SK-N-SH (cell line): ENCODE measurements at regions not wholly inside any gene's neighbourhood (a gene's known extent, or its start where the extent isn't known, plus 50 kb on each side); places are given as distances from the start of the nearest gene placed in this dataset.

Experiments
- CTCF ChIA-PET: fragments of 300-600, 350-600 bp; formaldehyde crosslinking; extraction: SDS; loops from one replicate; lab custom pipeline; 2021; lab: Yijun Ruan, JAX
- POLR2A ChIA-PET: fragments of 350-600 bp; sonication (Branson Sonifier 250); formaldehyde crosslinking; extraction: SDS; loops from one replicate; lab custom pipeline; 2020; ENCODE audit warnings: antibody characterized with exemption, inconsistent platforms; lab: Yijun Ruan, JAX
- DNase-seq: peaks from one replicate; pipeline ENCODE4 v3.0.0; 2012
- H2AFZ ChIP-seq: fragments of 200-600 bp; sonication (generic); 2 replicates; pipeline ENCODE4 v1.8.1; 2016; ENCODE audit warnings: antibody characterized with exemption, mild to moderate bottlenecking, low read depth
- H3F3A ChIP-seq: fragments of 200-600 bp; sonication (generic); replicated peaks from 2 replicates; pipeline ENCODE3; 2016; ENCODE audit warnings: antibody characterized with exemption, mild to moderate bottlenecking; ENCODE audit not compliant: insufficient read depth
- H3K27ac ChIP-seq, 2 experiments: fragments of 200-500 bp in 1 of 2; fragments of 200-600 bp in 1 of 2; sonication (Bioruptor generic) in 1 of 2; sonication (generic), shearing (Covaris generic) in 1 of 2; 2 replicates each; pipeline versions ENCODE4 v1.5.1 to v1.6.1; 2014 to 2016; ENCODE audit warnings: low read depth in 2 of 2, inconsistent platforms in 1 of 2, low read length in 1 of 2, mild to moderate bottlenecking in 1 of 2, mixed read lengths in 1 of 2
- H3K27me3 ChIP-seq: fragments of 200-600 bp; sonication (generic), shearing (Covaris generic); 2 replicates; pipeline ENCODE4 v1.6.1; 2016; ENCODE audit warnings: mixed run types; ENCODE audit not compliant: insufficient read depth
- H3K36me3 ChIP-seq, 2 experiments: fragments of 200-500 bp in 1 of 2; fragments of 200-600 bp in 1 of 2; sonication (Bioruptor generic) in 1 of 2; sonication (generic) in 1 of 2; replicated peaks in 1 of 2; 2 replicates each; pipeline versions ENCODE3 to v1.5.1; 2014 to 2016; ENCODE audit warnings: low read length in 1 of 2, mild to moderate bottlenecking in 1 of 2; ENCODE audit not compliant: insufficient read depth in 2 of 2, control insufficient read depth in 1 of 2
- H3K4me1 ChIP-seq, 2 experiments: fragments of 200-500 bp in 1 of 2; fragments of 200-600 bp in 1 of 2; sonication (Bioruptor generic) in 1 of 2; sonication (generic), shearing (Covaris generic) in 1 of 2; 2 replicates each; pipeline versions ENCODE4 v1.5.1 to v1.6.1; 2014 to 2016; ENCODE audit warnings: low read depth in 1 of 2, low read length in 1 of 2, mixed run types in 1 of 2; ENCODE audit not compliant: insufficient read depth in 2 of 2, control insufficient read depth in 1 of 2
- H3K4me2 ChIP-seq: fragments of 200-600 bp; sonication (generic), shearing (Covaris generic); 2 replicates; pipeline ENCODE4 v1.6.1; 2017; ENCODE audit warnings: mixed run types
- H3K4me3 ChIP-seq, 2 experiments: fragments of 200-500 bp in 1 of 2; fragments of 200-600 bp in 1 of 2; sonication (Bioruptor generic) in 1 of 2; sonication (generic), shearing (Covaris generic) in 1 of 2; 2 replicates each; pipeline versions ENCODE4 v1.5.1 to v1.8.1; 2014 to 2016; ENCODE audit warnings: low read depth in 2 of 2, inconsistent platforms in 1 of 2, low read length in 1 of 2, mild to moderate bottlenecking in 1 of 2, mixed read lengths in 1 of 2, moderate library complexity in 1 of 2
- H3K79me2 ChIP-seq: fragments of 200-600 bp; sonication (generic); 2 replicates; pipeline ENCODE4 v1.8.1; 2017; ENCODE audit warnings: mild to moderate bottlenecking; ENCODE audit not compliant: insufficient read depth
- H3K9ac ChIP-seq: fragments of 200-600 bp; sonication (generic); 2 replicates; pipeline ENCODE4 v1.6.1; 2017; ENCODE audit warnings: mixed run types
- H3K9me2 ChIP-seq: fragments of 200-600 bp; sonication (generic); 2 replicates; pipeline ENCODE4 v1.6.1; 2017; ENCODE audit warnings: mixed run types
- H3K9me3 ChIP-seq: fragments of 200-600 bp; sonication (generic); 2 replicates; pipeline ENCODE4 v1.6.1; 2017; ENCODE audit warnings: mixed run types, mild to moderate bottlenecking, moderate library complexity
- H4K20me1 ChIP-seq: fragments of 200-600 bp; sonication (generic); 2 replicates; pipeline ENCODE4 v1.6.1; 2017; ENCODE audit warnings: mild to moderate bottlenecking, mixed run types; ENCODE audit not compliant: insufficient read depth
- CHD2 ChIP-seq: fragments of 150-350 bp; IDR thresholded peaks from 2 replicates; pipeline ENCODE4 v1.6.1; 2018; ENCODE audit warnings: low read length; ENCODE audit not compliant: partially characterized antibody
- ELF1 ChIP-seq: IDR thresholded peaks from 2 replicates; pipeline ENCODE4 v1.4.0; 2012
- EZH2phosphoT487 ChIP-seq: fragments of 200-600 bp; sonication (generic); IDR thresholded peaks from 2 replicates; pipeline ENCODE4 v1.6.1; 2017; ENCODE audit warnings: low read depth, mixed run types, mild to moderate bottlenecking, antibody characterized with exemption, moderate library complexity, borderline replicate concordance
- FOSL2 ChIP-seq: IDR thresholded peaks from 2 replicates; pipeline ENCODE4 v1.4.0; 2012; ENCODE audit warnings: low read depth, mild to moderate bottlenecking, moderate library complexity, borderline replicate concordance
- FOXM1 ChIP-seq: IDR thresholded peaks from 2 replicates; pipeline ENCODE4 v1.4.0; 2012; ENCODE audit warnings: low read depth, mild to moderate bottlenecking
- JUND ChIP-seq: IDR thresholded peaks from 2 replicates; pipeline ENCODE4 v1.4.0; 2012
- MEF2A ChIP-seq: IDR thresholded peaks from 2 replicates; pipeline ENCODE4 v1.4.0; 2012; ENCODE audit warnings: low read depth, borderline replicate concordance
- POLR2AphosphoS5 ChIP-seq: IDR thresholded peaks from 2 replicates; pipeline ENCODE4 v1.6.1; 2012; ENCODE audit warnings: low read depth, low read length
- RAD21 ChIP-seq: IDR thresholded peaks from 2 replicates; pipeline ENCODE4 v1.6.1; 2012; ENCODE audit warnings: mild to moderate bottlenecking, low read length
- SIN3A ChIP-seq: IDR thresholded peaks from 2 replicates; pipeline ENCODE4 v1.6.1; 2012; ENCODE audit warnings: low read depth, mild to moderate bottlenecking, low read length, moderate library complexity, borderline replicate concordance
- SMC3 ChIP-seq: IDR thresholded peaks from 2 replicates; pipeline ENCODE4 v1.6.1; 2012; ENCODE audit warnings: low read depth, low read length, improper control_type of control experiment
- TCF12 ChIP-seq: IDR thresholded peaks from 2 replicates; pipeline ENCODE4 v1.4.0; 2012
- TEAD4 ChIP-seq: IDR thresholded peaks from 2 replicates; pipeline ENCODE4 v1.4.0; 2012; ENCODE audit warnings: mild to moderate bottlenecking, borderline replicate concordance; ENCODE audit not compliant: insufficient read depth
- YY1 ChIP-seq: IDR thresholded peaks from 2 replicates; pipeline ENCODE4 v1.4.0; 2012; ENCODE audit warnings: low read depth, mild to moderate bottlenecking
- WGBS: methylation state at CpG from one replicate; pipeline ENCODE4 v1.1.6; 2017; ENCODE audit warnings: low lambda C conversion rate; 5-methylcytosine and 5-hydroxymethylcytosine counted together
- TF ChIP-seq, protein P1 (sequence below): IDR thresholded peaks from 2 replicates; pipeline ENCODE4 v1.6.1; 2012; ENCODE audit warnings: mild to moderate bottlenecking, low read depth, low read length, moderate library complexity
- TF ChIP-seq, protein P2 (sequence below): IDR thresholded peaks from 2 replicates; pipeline ENCODE4 v1.4.0; 2012; ENCODE audit warnings: low read depth
- TF ChIP-seq, protein P3 (sequence below): fragments of 200-600 bp; sonication (generic); IDR thresholded peaks from 2 replicates; pipeline ENCODE4 v1.6.1; 2017; ENCODE audit warnings: antibody characterized with exemption, mild to moderate bottlenecking, moderate library complexity
- TF ChIP-seq, protein P4 (sequence below): fragments of 150-350 bp; IDR thresholded peaks from 2 replicates; pipeline ENCODE4 v1.6.1; 2017; ENCODE audit warnings: antibody characterized with exemption, low read length, low read depth, borderline replicate concordance
- TF ChIP-seq, protein P5 (sequence below): IDR thresholded peaks from 2 replicates; pipeline ENCODE4 v1.4.0; 2012; ENCODE audit warnings: low read depth, borderline replicate concordance
- TF ChIP-seq, protein P6 (sequence below): fragments of 150-350 bp; IDR thresholded peaks from 2 replicates; pipeline ENCODE4 v1.6.1; 2016; ENCODE audit warnings: mild to moderate bottlenecking, low read depth, low read length

DNA sequence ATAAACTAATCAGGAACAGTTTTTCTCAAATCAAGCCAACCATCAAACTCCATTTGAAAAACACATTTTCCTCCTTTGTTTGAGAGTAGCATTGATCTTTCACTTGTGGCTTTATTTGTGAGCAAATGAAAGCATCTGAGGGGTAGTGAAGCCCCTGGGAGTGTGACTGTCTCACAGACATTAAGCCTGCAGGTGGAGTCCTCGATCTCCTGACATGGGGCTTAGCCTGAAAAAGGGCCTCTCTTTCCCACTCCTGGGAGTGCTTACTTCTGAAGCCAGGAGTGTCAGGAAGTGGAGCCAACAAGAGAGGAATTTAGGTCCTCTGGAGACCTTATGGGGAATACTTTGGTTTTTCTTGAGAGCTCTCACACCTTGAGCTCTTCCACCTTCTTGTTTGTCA, 158.2 kb upstream of the SFRP2 start (continued):
- TF ChIP-seq, protein P1, sequence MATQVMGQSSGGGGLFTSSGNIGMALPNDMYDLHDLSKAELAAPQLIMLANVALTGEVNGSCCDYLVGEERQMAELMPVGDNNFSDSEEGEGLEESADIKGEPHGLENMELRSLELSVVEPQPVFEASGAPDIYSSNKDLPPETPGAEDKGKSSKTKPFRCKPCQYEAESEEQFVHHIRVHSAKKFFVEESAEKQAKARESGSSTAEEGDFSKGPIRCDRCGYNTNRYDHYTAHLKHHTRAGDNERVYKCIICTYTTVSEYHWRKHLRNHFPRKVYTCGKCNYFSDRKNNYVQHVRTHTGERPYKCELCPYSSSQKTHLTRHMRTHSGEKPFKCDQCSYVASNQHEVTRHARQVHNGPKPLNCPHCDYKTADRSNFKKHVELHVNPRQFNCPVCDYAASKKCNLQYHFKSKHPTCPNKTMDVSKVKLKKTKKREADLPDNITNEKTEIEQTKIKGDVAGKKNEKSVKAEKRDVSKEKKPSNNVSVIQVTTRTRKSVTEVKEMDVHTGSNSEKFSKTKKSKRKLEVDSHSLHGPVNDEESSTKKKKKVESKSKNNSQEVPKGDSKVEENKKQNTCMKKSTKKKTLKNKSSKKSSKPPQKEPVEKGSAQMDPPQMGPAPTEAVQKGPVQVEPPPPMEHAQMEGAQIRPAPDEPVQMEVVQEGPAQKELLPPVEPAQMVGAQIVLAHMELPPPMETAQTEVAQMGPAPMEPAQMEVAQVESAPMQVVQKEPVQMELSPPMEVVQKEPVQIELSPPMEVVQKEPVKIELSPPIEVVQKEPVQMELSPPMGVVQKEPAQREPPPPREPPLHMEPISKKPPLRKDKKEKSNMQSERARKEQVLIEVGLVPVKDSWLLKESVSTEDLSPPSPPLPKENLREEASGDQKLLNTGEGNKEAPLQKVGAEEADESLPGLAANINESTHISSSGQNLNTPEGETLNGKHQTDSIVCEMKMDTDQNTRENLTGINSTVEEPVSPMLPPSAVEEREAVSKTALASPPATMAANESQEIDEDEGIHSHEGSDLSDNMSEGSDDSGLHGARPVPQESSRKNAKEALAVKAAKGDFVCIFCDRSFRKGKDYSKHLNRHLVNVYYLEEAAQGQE = no peak
- TF ChIP-seq, protein P2, sequence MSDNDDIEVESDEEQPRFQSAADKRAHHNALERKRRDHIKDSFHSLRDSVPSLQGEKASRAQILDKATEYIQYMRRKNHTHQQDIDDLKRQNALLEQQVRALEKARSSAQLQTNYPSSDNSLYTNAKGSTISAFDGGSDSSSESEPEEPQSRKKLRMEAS = no peak
- TF ChIP-seq TEAD4 = no peak
- TF ChIP-seq RAD21 = no peak

DNA sequence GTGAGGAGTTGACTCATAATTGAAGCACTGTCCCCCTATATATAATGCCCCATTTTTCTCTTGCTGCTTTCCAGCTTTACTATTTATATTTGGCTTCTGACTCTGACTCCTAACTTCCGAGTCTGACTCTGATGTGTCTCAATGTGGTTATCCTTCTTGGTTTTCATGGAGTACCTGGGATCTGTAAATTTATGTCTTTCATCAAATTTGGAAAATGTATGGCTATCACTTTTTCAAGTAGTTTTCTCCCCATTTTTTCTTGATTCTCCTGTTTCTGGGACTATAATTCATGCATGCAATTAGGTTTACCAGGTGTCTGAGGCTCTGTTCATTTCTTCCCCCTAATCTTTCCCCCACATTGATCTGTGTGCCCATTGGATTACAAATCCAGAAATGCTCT, 156.8 kb upstream of the SFRP2 start:
- H3K79me2 ChIP-seq = no peaks in the 10 kb centered on the region
- no peak overlapping the region for H3K27ac ChIP-seq
- no peak overlapping the region for H3K4me3 ChIP-seq
- no peak overlapping the region for H3K9ac ChIP-seq
- no peaks in the 10 kb centered on the region for H3K27me3 ChIP-seq
- no peaks in the 10 kb centered on the region for H3K9me2 ChIP-seq
- 0% methylated on average over 1 of the region's 1 CpG for WGBS
- CTCF ChIA-PET = no interaction called here
- TF ChIP-seq MEF2A (no peak), POLR2AphosphoS5 (no peak), ELF1 (no peak), TCF12 (no peak), FOSL2 (no peak), JUND (no peak), SMC3 (no peak), CHD2 (no peak), TEAD4 (no peak), SIN3A (no peak), EZH2phosphoT487 (no peak), YY1 (no peak), FOXM1 (no peak)
- TF ChIP-seq, protein P3, sequence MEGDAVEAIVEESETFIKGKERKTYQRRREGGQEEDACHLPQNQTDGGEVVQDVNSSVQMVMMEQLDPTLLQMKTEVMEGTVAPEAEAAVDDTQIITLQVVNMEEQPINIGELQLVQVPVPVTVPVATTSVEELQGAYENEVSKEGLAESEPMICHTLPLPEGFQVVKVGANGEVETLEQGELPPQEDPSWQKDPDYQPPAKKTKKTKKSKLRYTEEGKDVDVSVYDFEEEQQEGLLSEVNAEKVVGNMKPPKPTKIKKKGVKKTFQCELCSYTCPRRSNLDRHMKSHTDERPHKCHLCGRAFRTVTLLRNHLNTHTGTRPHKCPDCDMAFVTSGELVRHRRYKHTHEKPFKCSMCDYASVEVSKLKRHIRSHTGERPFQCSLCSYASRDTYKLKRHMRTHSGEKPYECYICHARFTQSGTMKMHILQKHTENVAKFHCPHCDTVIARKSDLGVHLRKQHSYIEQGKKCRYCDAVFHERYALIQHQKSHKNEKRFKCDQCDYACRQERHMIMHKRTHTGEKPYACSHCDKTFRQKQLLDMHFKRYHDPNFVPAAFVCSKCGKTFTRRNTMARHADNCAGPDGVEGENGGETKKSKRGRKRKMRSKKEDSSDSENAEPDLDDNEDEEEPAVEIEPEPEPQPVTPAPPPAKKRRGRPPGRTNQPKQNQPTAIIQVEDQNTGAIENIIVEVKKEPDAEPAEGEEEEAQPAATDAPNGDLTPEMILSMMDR = no peak
- TF ChIP-seq, protein P4, sequence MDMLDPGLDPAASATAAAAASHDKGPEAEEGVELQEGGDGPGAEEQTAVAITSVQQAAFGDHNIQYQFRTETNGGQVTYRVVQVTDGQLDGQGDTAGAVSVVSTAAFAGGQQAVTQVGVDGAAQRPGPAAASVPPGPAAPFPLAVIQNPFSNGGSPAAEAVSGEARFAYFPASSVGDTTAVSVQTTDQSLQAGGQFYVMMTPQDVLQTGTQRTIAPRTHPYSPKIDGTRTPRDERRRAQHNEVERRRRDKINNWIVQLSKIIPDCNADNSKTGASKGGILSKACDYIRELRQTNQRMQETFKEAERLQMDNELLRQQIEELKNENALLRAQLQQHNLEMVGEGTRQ = no peak
- TF ChIP-seq, protein P5, sequence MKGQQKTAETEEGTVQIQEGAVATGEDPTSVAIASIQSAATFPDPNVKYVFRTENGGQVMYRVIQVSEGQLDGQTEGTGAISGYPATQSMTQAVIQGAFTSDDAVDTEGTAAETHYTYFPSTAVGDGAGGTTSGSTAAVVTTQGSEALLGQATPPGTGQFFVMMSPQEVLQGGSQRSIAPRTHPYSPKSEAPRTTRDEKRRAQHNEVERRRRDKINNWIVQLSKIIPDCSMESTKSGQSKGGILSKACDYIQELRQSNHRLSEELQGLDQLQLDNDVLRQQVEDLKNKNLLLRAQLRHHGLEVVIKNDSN = no peak
- TF ChIP-seq, protein P6, sequence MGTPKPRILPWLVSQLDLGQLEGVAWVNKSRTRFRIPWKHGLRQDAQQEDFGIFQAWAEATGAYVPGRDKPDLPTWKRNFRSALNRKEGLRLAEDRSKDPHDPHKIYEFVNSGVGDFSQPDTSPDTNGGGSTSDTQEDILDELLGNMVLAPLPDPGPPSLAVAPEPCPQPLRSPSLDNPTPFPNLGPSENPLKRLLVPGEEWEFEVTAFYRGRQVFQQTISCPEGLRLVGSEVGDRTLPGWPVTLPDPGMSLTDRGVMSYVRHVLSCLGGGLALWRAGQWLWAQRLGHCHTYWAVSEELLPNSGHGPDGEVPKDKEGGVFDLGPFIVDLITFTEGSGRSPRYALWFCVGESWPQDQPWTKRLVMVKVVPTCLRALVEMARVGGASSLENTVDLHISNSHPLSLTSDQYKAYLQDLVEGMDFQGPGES = no peak
- TF ChIP-seq, all 33 proteins: peak for 0
- Histone ChIP-seq H3K4me2 (no peak overlapping the region), H2AFZ (no peak overlapping the region), H3F3A (no peaks in the 10 kb centered on the region), H3K9me3 (no peaks in the 10 kb centered on the region), H3K4me1 (no peaks in the 10 kb centered on the region), H3K36me3 (no peaks in the 10 kb centered on the region), H4K20me1 (no peaks in the 10 kb centered on the region)
- POLR2A ChIA-PET = no interaction called here
- no peak for DNase-seq
